HCT116 (cell line): ENCODE measurements at regions not wholly inside any gene's neighbourhood (a gene's known extent, or its start where the extent isn't known, plus 50 kb on each side); places are given as distances from the start of the nearest gene placed in this dataset.

ENCODE experiments used
- ATAC-seq: fragments of 200-7000 bp; cut with Tn5 transposase; 2 replicates; pipeline ENCODE4 v1.9.1; 2020; ENCODE audit warnings: mild to moderate bottlenecking, moderate library complexity
- BruUV-seq: library from RNA; stranded (reverse); fragments of 400-500 nt; replicated peaks from 2 replicates; lab custom pipeline; 2021; lab: Mats Ljungman, UMichigan
- CTCF ChIA-PET: fragments of 300-600 bp; sonication (Branson Sonifier 250); formaldehyde crosslinking; loops from one replicate; lab custom pipeline; 2021; ENCODE audit warnings: antibody characterized with exemption; lab: Charles Lee
- POLR2A ChIA-PET: fragments of 300-600, 350-600 bp; sonication (Branson Sonifier 250); formaldehyde crosslinking; loops from one replicate; lab custom pipeline; 2021; ENCODE audit warnings: antibody characterized with exemption; lab: Charles Lee
- RAD21 ChIA-PET, 2 experiments: fragments of 300-600 bp; sonication (Branson Sonifier 250); formaldehyde crosslinking; loops; one replicate each; lab custom pipeline; 2023; ENCODE audit warnings: low total read pairs in 2 of 2; ENCODE audit not compliant: uncharacterized antibody in 2 of 2, unreplicated experiment in 2 of 2, low non-redundant PET in 1 of 2; lab: Charles Lee
- DNase-seq: peaks from one replicate; pipeline ENCODE4 v3.0.0-alpha.2; 2010; ENCODE audit warnings: low read depth, low spot score
- H2AFZ ChIP-seq: fragments of 200-600 bp; shearing (Covaris generic), sonication (generic); 2 replicates; pipeline ENCODE4 v1.6.1; 2017; ENCODE audit warnings: low read depth, mixed run types, mixed read lengths, antibody characterized with exemption, low read length; ENCODE audit not compliant: poor library complexity, severe bottlenecking
- H3K27ac ChIP-seq: 2 replicates; pipeline ENCODE4 v1.5.1; 2012; ENCODE audit warnings: low read depth, low read length
- H3K27me3 ChIP-seq: fragments of 200-600 bp; sonication (generic); 2 replicates; pipeline ENCODE4 v1.6.1; 2016; ENCODE audit warnings: mixed run types, low read length, mixed read lengths; ENCODE audit not compliant: insufficient read depth
- H3K36me3 ChIP-seq, 2 experiments: fragments of 200-500 bp in 1 of 2; fragments of 200-600 bp in 1 of 2; sonication (Bioruptor generic) in 1 of 2; sonication (generic) in 1 of 2; 2 replicates each; pipeline versions ENCODE4 v1.5.1 to v1.6.1; 2014 to 2016; ENCODE audit warnings: low read length in 2 of 2, inconsistent platforms in 1 of 2, mixed read lengths in 1 of 2, mixed run types in 1 of 2; ENCODE audit not compliant: insufficient read depth in 2 of 2, control insufficient read depth in 1 of 2
- H3K4me1 ChIP-seq, 2 experiments: fragments of 200-600 bp in 1 of 2; sonication (generic) in 1 of 2; 2 replicates each; pipeline versions ENCODE4 v1.5.1 to v1.6.1; 2012 to 2017; ENCODE audit warnings: low read length in 2 of 2, inconsistent platforms in 1 of 2, mild to moderate bottlenecking in 1 of 2, mixed read lengths in 1 of 2, mixed run types in 1 of 2, moderate library complexity in 1 of 2; ENCODE audit not compliant: insufficient read depth in 2 of 2, control insufficient read depth in 1 of 2
- H3K4me2 ChIP-seq: fragments of 200-600 bp; sonication (generic); 2 replicates; pipeline ENCODE4 v1.6.1; 2017; ENCODE audit warnings: mixed run types, low read length, mixed read lengths
- H3K4me3 ChIP-seq, 2 experiments: fragments of 200-600 bp in 1 of 2; sonication (generic) in 1 of 2; replicated peaks in 1 of 2; 2 replicates each; pipeline ENCODE4 v1.5.1; 2011 to 2016; ENCODE audit warnings: low read length in 2 of 2, control low read depth in 1 of 2, low read depth in 1 of 2, mild to moderate bottlenecking in 1 of 2, mixed read lengths in 1 of 2, mixed run types in 1 of 2
- H3K79me2 ChIP-seq: fragments of 200-600 bp; sonication (generic); 2 replicates; pipeline ENCODE4 v1.6.1; 2017; ENCODE audit warnings: mild to moderate bottlenecking, mixed run types, low read length, moderate library complexity, mixed read lengths; ENCODE audit not compliant: insufficient read depth
- H3K9ac ChIP-seq: fragments of 200-600 bp; sonication (generic); 2 replicates; pipeline ENCODE4 v1.6.1; 2016; ENCODE audit warnings: low read length, mixed read lengths
- H3K9me2 ChIP-seq: fragments of 200-600 bp; sonication (generic), shearing (Covaris generic); 2 replicates; pipeline ENCODE4 v1.6.1; 2017; ENCODE audit warnings: mixed run types, mild to moderate bottlenecking, moderate library complexity; ENCODE audit not compliant: insufficient read depth
- H3K9me3 ChIP-seq, 2 experiments: fragments of 200-500 bp in 1 of 2; fragments of 200-600 bp in 1 of 2; sonication (Bioruptor generic) in 1 of 2; sonication (generic) in 1 of 2; 2 replicates each; pipeline ENCODE4 v1.6.1; 2014 to 2017; ENCODE audit warnings: low read length in 2 of 2, mixed read lengths in 2 of 2, inconsistent platforms in 1 of 2, low read depth in 1 of 2, mild to moderate bottlenecking in 1 of 2, mixed run types in 1 of 2, moderate library complexity in 1 of 2; ENCODE audit not compliant: control insufficient read depth in 1 of 2, insufficient read depth in 1 of 2
- H4K20me1 ChIP-seq: fragments of 200-600 bp; sonication (generic), shearing (Covaris generic); 2 replicates; pipeline ENCODE4 v1.6.1; 2017; ENCODE audit warnings: mixed run types, mild to moderate bottlenecking, moderate library complexity; ENCODE audit not compliant: insufficient read depth
- CEBPB ChIP-seq: IDR thresholded peaks from 2 replicates; pipeline ENCODE4 v1.6.1; 2012; ENCODE audit warnings: low read depth
- ELF1 ChIP-seq: IDR thresholded peaks from 2 replicates; pipeline ENCODE4 v1.6.1; 2012; ENCODE audit warnings: low read depth, borderline replicate concordance
- POLR2A ChIP-seq: IDR thresholded peaks from 2 replicates; pipeline ENCODE4 v1.7.0; 2011; ENCODE audit warnings: borderline replicate concordance; ENCODE audit not compliant: insufficient read depth, insufficient read length; ENCODE audit errors: extremely low read depth
- POLR2AphosphoS5 ChIP-seq: IDR thresholded peaks from 2 replicates; pipeline ENCODE4 v1.6.1; 2011; ENCODE audit warnings: mild to moderate bottlenecking, low read depth, low read length, moderate library complexity
- RAD21 ChIP-seq: IDR thresholded peaks from 2 replicates; pipeline ENCODE4 v1.6.1; 2012; ENCODE audit warnings: low read depth, mild to moderate bottlenecking
- SP1 ChIP-seq: IDR thresholded peaks from 2 replicates; pipeline ENCODE4 v1.6.1; 2012; ENCODE audit warnings: low read depth
- TCF7L2 ChIP-seq: IDR thresholded peaks from 2 replicates; pipeline ENCODE4 v1.7.0; 2011; ENCODE audit warnings: borderline replicate concordance, inconsistent platforms; ENCODE audit not compliant: insufficient read depth, insufficient read length; ENCODE audit errors: extremely low read depth
- YY1 ChIP-seq: IDR thresholded peaks from 2 replicates; pipeline ENCODE4 v1.6.1; 2011; ENCODE audit warnings: low read length, low read depth, moderate library complexity, mild to moderate bottlenecking; ENCODE audit not compliant: insufficient replicate concordance; ENCODE audit errors: extremely low read depth
- ZFX ChIP-seq: fragments of 450-650 bp; IDR thresholded peaks from 2 replicates; pipeline ENCODE4 v1.6.1; 2017
- ZNF274 ChIP-seq: fragments of 200-500 bp; sonication (Bioruptor generic); IDR thresholded peaks from 2 replicates; pipeline ENCODE4 v1.6.1; 2014; ENCODE audit warnings: mild to moderate bottlenecking, low read depth, low read length, inconsistent platforms
- intact Hi-C: fragments of 100-400 bp; cut with micrococcal nuclease; formaldehyde crosslinking; loops from 2 replicates; pipeline ENCODE4 v1.10.0; 2022
- TF ChIP-seq, protein P1 (sequence below): IDR thresholded peaks from 2 replicates; pipeline ENCODE4 v1.6.1; 2012
- TF ChIP-seq, protein P2 (sequence below), 3 experiments: fragments of 200-600 bp in 1 of 3; sonication (generic) in 1 of 3; IDR thresholded peaks in 2 of 3; conservative IDR thresholded peaks in 1 of 3; 2 replicates each; pipeline ENCODE4 v1.5.1; 2012 to 2017; ENCODE audit warnings: low read depth in 2 of 3, low read length in 2 of 3, antibody characterized with exemption in 1 of 3, borderline replicate concordance in 1 of 3, control low read depth in 1 of 3, mild to moderate bottlenecking in 1 of 3, mixed read lengths in 1 of 3, mixed run types in 1 of 3, moderate library complexity in 1 of 3; ENCODE audit not compliant: insufficient read depth in 1 of 3
- TF ChIP-seq, protein P3 (sequence below): IDR thresholded peaks from 2 replicates; pipeline ENCODE4 v1.6.1; 2012; ENCODE audit warnings: low read depth

DNA sequence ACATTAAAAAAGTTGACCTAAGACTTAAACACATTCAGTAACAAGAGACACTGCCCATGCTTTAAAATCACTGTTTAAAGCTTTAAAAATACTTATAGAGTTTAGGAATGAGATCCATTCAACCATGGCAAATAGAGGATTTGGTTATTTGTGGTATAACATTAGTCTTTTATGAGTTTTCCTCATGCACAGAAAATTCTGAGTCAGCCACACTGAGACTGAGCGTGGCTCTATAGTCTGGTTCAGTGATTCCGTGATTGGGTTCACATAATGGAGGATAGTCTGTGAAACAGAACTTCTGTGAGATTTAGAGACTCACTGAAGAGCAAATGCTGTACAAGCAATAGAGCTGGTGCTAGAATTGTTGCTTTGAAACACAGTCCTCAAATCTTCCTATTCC, 1502.4 kb upstream of the PIK3C3 start:
- CTCF ChIA-PET, result no interaction called here

More for the DNA sequence above, 1502.4 kb upstream of the PIK3C3 start:
- no peak for DNase-seq
- Histone ChIP-seq H3K9ac (no peak overlapping the region), H2AFZ (no peak overlapping the region), H3K36me3 (no peaks in the 10 kb centered on the region), H3K9me3 (peaks cover 0 to 6% of the 10 kb centered on the region in 2 experiments; a peak in 2 of 4 replicates), H3K4me1 (no peaks in the 10 kb centered on the region), H3K79me2 (no peaks in the 10 kb centered on the region), H3K9me2 (no peaks in the 10 kb centered on the region), H4K20me1 (no peaks in the 10 kb centered on the region), H3K4me2 (no peak overlapping the region), H3K27me3 (no peaks in the 10 kb centered on the region), H3K4me3 (no peak overlapping the region), H3K27ac (no peak overlapping the region)
- no peak for ATAC-seq
- intact Hi-C loops, result no loop called here
- no TSS peak for BruUV-seq
- RAD21 ChIA-PET, result no interaction called here
- POLR2A ChIA-PET, result no interaction called here
- no peak for TF ChIP-seq YY1
- no peak for TF ChIP-seq ZNF274
- no peak for TF ChIP-seq POLR2A
- TF ChIP-seq ELF1, result no peak
- TF ChIP-seq SP1, result no peak
- TF ChIP-seq POLR2AphosphoS5, result no peak
- TF ChIP-seq, protein P1, sequence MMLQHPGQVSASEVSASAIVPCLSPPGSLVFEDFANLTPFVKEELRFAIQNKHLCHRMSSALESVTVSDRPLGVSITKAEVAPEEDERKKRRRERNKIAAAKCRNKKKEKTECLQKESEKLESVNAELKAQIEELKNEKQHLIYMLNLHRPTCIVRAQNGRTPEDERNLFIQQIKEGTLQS, result no peak
- TF ChIP-seq, protein P2, sequence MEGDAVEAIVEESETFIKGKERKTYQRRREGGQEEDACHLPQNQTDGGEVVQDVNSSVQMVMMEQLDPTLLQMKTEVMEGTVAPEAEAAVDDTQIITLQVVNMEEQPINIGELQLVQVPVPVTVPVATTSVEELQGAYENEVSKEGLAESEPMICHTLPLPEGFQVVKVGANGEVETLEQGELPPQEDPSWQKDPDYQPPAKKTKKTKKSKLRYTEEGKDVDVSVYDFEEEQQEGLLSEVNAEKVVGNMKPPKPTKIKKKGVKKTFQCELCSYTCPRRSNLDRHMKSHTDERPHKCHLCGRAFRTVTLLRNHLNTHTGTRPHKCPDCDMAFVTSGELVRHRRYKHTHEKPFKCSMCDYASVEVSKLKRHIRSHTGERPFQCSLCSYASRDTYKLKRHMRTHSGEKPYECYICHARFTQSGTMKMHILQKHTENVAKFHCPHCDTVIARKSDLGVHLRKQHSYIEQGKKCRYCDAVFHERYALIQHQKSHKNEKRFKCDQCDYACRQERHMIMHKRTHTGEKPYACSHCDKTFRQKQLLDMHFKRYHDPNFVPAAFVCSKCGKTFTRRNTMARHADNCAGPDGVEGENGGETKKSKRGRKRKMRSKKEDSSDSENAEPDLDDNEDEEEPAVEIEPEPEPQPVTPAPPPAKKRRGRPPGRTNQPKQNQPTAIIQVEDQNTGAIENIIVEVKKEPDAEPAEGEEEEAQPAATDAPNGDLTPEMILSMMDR (IDR thresholded peaks at IDR 0.05 in 2 of 3, conservative IDR thresholded peaks at IDR 0.05 in 1 of 3; ENCODE audit: borderline replicate concordance in 1 of 3, insufficient read depth in 1 of 3, low read depth in 2 of 3, low read length in 2 of 3), result no peak
- TF ChIP-seq TCF7L2, result no peak
- TF ChIP-seq RAD21, result no peak
- no peak for TF ChIP-seq CEBPB
- no peak for TF ChIP-seq ZFX
- TF ChIP-seq, protein P3, sequence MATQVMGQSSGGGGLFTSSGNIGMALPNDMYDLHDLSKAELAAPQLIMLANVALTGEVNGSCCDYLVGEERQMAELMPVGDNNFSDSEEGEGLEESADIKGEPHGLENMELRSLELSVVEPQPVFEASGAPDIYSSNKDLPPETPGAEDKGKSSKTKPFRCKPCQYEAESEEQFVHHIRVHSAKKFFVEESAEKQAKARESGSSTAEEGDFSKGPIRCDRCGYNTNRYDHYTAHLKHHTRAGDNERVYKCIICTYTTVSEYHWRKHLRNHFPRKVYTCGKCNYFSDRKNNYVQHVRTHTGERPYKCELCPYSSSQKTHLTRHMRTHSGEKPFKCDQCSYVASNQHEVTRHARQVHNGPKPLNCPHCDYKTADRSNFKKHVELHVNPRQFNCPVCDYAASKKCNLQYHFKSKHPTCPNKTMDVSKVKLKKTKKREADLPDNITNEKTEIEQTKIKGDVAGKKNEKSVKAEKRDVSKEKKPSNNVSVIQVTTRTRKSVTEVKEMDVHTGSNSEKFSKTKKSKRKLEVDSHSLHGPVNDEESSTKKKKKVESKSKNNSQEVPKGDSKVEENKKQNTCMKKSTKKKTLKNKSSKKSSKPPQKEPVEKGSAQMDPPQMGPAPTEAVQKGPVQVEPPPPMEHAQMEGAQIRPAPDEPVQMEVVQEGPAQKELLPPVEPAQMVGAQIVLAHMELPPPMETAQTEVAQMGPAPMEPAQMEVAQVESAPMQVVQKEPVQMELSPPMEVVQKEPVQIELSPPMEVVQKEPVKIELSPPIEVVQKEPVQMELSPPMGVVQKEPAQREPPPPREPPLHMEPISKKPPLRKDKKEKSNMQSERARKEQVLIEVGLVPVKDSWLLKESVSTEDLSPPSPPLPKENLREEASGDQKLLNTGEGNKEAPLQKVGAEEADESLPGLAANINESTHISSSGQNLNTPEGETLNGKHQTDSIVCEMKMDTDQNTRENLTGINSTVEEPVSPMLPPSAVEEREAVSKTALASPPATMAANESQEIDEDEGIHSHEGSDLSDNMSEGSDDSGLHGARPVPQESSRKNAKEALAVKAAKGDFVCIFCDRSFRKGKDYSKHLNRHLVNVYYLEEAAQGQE, result no peak
